Adrenal gland (tissue), 5 donors: ENCODE measurements at regions not wholly inside any gene's neighbourhood (a gene's known extent, or its start where the extent isn't known, plus 50 kb on each side); places are given as distances from the start of the nearest gene placed in this dataset.

Source experiments
- CTCF ChIP-seq, 6 experiments: fragments of 450-650 bp in 4 of 6; fragments of 200-600 bp in 2 of 6; sonication (generic) in 1 of 6; IDR thresholded peaks; 1 replicate in 5 of 6; 2 replicates in 1 of 6; pipeline versions ENCODE4 v1.5.1 to v1.8.0; 2016 to 2021; ENCODE audit warnings: antibody characterized with exemption in 6 of 6, mild to moderate bottlenecking in 2 of 6, moderate library complexity in 1 of 6
- POLR2A ChIP-seq, 2 donors: fragments of 450-650 bp; IDR thresholded peaks; one replicate each; pipeline ENCODE4 v1.6.1; 2017; ENCODE audit warnings: antibody characterized with exemption in 2 of 2, mild to moderate bottlenecking in 2 of 2, moderate library complexity in 1 of 2
- donor health status: DM: no; HTN: no; CAD: no.

- TF ChIP-seq CTCF (IDR thresholded peaks at IDR 0.05) (no peak), POLR2A (IDR thresholded peaks at IDR 0.05) (no peak)
Measured at GRCh38 chr2:194745557-194746146, 911.4 kb upstream of the SLC39A10 start.
